T follicular helper cell (primary cell): ENCODE measurements at regions not wholly inside any gene's neighbourhood (a gene's known extent, or its start where the extent isn't known, plus 50 kb on each side); places are given as distances from the start of the nearest gene placed in this dataset.

Experiments used
- DNase-seq: peaks from one replicate; pipeline ENCODE4 v3.0.0-alpha.2; 2020; ENCODE audit warnings: low read depth

DNA sequence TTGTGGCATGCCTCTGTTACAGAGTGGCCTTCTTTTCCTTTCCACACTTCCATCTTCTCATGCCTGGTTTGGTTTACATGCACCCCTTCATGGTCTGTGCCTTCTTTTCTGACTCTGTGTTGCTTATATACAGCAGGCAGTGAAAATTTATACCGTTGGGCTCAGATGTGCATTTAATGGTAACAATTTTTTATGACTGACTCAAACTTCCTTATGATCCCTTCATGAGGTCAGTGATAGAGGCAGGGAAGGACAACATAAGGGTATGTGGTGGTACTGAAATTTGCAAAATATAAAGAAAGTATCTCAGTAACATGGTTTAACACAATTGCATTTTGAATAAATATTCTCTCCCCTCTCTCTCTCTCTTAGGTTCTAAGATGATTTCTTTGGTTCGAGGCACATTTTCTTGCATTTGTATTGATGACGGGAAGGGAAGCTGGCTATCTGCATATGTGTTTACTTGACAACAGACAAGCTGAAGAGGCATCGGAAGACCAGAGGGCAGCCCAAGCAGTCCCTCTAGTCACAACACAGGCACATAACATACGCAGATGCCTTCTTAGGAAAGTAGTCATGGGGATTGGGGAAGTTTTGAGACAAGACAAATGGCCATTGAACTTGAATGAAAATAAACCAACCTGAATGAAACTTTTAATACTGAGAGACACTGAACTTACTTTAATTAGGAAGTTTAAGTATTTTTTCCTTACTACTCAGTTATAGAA lies 163.3 kb upstream of the LEF1 start:
- DNase-seq = no peak

DNA sequence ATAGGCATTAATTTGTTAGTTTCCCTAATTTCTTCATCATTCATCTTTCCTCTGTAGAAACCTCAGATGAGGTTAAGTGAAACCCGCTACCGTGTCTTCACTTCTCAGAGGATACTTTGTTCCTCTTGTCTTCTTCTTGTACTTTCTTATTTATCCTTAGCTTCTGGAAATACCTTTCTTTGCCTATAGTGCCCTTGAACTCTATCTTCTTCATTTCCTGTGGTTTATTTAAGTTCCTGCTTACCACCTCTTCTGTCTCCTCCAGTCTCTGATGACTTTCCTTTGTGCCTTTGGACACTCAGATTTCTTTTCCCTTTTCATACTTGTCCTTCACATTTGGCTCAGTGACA lies 159.6 kb upstream of the LEF1 start:
- no peak for DNase-seq

DNA sequence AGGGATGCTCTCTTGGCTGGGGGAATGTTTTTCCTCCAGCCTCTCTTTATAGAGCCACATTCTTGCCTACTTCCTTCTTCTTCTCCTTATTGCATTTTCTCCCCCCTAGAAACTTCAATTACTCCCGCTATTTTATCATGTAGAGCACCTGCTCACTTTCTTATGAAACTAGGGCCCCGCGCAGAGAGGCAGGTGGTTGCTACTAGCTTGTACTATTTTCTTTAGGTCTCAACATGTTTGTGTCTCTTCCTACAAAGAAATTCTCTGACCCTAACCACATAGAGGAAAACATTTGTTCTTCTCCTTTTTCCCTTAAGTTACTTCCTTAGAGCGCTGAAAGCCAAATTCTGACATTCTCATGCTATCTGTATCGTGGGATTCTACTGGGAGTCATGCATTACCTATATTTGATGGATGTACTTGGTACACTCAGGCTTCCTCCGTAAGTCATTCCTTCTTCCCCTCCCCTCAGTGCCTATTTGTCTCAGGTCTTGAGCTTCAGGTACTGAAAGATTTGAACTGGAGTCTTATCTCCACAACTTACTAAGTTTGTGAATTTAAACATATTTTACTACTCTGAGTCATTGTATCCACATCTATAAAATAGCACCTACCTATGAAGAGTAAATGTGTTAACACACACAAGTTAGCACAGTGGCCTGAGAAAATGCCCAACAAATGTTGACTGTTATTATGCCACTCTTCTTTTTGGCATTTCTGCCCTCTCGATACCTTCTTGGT lies 159.1 kb upstream of the LEF1 start:
- DNase-seq = no peak

DNA sequence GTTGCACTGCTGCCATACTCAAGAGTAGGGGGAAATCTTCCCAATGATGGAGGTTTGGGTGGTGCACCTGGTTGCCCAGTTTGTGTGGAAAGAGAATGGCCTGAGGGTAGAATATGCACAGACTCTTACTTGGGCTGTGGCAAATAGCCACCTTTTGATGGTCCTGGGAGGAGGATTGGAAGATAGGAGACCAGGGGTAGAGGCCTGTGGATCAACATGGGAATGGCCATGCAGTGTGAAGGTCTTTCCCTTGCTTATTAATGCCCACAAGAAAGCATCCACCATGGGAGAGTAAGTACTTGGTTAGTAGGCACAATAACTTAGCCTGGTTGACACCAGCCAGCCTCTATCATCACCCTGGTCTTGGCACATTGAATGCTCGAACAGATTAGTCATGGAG lies 156.8 kb upstream of the LEF1 start:
- no peak for DNase-seq

DNA sequence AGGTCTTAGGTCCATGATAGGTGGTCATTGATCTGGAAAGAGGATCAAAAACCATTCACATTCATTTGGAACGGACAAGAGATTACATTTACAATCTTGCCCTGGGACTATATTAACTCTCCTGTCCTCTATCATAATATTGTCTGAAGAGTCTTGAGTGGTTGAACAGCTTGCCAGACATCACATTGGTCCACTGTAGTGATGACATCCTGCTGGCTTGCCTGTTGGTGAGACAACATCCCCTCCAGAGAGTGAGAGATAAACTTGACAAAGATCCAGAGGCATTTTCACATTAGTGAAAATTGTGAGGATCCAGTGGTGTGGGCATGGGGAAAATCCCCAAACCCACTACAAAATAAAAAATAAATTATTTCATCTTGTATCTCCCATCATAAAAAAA lies 155.7 kb upstream of the LEF1 start:
- DNase-seq = no peak

DNA sequence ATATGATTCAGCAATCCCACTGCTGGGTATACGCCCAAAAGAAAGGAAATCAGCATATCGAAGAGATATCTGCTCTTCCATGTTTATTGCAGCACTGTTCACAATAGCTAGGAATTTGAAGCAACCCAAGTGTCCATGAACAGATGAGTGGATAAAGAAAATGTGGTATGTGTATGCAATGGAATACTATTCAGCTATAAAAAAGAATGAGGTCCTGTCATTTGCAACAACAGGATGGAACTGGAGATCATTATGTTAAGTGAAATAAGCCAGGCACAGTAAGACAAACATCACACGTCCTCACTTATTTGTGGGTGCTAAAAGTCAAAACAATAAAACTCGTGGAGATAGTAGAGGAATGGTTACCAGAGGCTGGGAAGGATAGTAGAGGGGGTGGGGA lies 153.8 kb upstream of the LEF1 start:
- no peak for DNase-seq

DNA sequence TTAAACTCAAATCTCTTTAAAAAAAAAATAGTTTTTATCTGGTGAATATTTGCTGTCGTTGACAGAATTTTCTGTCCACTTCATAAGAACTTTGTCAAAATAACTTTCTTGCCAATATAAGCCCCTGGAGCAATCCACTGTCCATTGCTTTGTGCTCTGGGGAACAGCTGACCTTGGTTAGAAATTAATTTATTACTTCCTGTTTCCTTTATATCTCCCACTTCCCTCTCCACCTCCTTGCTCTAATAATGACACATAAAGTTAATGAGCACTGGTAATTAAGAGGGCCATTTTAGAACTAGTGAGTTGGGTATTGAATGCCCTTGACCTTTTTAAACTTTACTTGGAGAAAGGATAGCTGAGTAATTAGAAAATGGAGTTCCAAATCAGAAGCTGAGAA lies 151.3 kb upstream of the LEF1 start:
- no peak for DNase-seq

DNA sequence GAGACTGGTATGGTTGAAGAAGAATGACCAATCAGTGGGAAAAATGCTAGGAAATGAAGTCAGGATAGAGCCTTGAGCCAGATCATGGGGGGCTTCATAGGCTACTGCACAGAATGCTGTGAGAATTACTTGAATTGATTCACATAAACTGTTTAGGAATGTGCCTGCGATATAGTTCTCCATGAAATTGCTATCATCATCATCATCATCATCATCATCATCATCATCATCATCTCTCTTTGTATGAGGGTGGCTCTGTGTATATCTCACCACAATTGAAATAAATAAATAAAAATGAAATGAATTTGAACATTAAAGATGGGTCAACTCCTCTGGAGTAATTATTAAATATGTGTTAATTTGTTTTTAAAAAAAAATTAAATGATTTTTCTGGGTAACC lies 148.6 kb upstream of the LEF1 start:
- no peak for DNase-seq

DNA sequence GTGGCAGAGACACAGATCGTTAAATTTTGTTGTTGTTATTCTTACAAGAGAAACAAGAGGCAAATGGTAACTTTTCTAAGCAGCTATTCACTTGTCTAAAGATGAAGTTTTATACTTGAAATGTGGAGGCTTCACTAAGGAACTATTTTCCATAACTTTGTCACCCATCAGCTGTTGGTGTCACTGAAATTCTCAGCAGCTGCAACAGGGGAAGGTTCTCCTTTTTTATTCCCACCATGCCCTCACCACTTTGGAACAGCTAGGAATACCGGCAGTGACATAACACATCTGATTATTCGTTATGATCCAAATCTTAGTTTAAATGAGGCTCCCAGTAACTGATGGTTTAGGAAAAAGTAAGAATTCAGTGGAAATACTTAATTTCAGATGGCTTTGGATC lies 147.0 kb upstream of the LEF1 start:
- no peak for DNase-seq

DNA sequence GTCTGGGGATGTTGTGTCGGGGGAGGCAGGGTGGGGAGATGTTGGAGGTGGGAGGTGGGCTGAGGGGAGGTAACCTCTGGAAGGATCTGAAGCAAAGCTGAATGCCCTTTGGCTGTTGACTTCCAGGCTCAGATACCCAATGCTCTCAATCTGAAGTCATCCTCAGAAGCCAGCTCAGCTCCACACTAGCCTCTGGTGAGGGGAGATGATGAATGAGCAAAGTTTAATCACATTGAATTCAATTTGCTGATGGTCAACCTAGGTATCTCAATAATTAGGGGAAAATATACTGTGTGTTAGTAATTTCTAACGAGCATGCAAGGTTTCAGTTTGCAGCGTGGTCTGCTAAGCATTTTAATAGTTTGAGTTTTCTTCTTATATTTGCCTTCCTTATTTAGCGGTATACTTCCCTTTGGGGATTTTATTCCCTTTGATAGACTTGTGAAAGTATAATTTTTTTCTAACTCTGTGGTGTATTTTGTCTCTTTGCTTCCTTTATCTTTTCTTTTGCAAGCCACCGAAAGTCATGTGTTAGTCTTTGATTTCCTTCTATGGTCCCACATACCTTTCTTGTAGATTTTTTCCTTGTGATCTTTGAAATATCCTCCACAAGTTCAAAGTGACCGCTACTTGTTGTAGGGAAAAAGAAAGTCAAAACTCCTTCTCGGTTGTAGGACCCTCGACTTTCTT lies 146.3 kb upstream of the LEF1 start:
- no peak for DNase-seq

DNA sequence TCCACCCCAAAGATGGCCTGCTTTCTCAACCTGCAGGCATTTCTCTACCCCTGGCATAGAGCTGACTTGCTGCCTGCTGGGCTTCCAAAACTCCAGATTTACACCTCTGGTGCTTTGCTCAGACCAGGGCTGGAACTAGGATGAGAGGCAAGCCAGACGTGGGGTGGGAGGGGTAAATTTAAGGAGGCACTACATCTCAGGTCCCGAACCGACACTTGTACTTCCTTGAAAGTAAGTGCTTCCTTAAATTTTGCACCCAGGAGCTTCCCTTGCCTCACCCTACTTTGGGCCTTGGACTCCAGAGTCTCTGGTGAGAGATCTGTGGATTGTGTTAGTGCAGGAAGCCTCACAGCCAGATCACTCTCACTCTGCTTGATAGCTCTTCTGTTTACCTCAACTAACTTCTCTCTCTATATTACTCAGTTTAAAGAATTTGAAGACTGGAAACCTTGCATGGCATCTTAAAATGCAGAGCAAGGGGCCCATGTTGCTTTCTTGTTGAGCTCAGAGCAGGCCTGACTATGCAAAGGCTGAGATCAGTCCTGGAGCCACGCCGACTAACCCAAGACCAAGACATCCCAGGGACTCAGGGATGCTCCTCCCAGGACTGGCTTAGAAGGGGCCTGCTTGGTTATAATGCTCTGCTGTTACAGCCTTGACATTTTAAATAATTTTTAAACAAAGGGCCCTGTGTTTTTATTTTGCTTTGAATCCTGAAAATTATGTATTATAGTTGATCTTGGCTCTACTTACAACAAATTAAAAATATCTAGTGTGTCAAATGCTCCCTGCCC lies 145.0 kb upstream of the LEF1 start:
- DNase-seq = no peak

DNA sequence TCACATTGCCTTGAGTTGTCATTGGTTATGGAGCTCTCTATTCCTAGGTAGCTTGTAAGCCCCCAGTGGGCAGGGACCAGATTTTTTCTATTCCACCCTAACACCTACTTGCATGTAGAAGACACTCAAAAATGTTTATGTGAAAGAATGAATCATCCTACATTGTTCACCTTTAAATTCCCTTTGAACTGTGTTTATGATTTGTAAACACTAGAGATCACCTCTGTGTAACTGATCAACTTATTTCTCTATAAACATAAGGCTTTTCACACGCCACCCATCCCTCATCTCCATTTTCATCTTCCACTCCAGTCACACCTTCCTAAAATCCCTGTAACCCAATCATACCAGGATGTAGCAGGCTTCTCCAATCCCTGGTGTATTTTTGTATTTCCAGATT lies 142.6 kb upstream of the LEF1 start:
- no peak for DNase-seq

DNA sequence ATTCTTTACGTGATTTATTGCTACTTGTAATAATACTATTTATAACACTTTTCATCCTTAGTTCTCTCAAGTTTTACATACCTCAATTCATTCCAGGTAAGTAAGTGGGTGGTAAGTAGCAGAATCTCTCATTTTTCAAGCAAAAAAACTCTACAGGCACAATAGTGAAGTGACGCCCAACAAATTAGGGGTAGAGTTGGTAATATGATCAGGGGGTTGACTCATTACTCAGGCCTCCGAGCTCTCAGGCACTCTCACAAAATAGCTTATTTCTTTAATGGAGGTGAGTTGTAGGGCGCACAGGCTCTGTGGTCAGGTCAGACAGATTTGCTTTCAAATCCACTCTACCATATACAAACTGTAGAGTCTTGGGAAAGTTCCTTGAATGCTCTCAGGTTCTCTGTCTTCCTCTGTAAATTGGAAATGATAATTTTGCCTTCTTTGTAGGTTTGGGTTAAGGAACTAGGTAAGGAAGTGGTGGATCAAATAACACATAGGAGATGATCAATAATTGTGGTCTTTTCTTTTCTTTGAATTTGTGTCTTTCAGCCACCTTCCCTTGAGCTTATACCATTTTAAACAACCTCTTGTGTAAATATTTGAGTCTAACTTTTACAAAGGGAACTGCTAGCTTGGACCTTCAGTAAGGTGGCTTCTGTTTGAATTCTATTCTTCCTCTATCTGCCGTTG lies 134.9 kb upstream of the LEF1 start:
- DNase-seq = no peak

DNA sequence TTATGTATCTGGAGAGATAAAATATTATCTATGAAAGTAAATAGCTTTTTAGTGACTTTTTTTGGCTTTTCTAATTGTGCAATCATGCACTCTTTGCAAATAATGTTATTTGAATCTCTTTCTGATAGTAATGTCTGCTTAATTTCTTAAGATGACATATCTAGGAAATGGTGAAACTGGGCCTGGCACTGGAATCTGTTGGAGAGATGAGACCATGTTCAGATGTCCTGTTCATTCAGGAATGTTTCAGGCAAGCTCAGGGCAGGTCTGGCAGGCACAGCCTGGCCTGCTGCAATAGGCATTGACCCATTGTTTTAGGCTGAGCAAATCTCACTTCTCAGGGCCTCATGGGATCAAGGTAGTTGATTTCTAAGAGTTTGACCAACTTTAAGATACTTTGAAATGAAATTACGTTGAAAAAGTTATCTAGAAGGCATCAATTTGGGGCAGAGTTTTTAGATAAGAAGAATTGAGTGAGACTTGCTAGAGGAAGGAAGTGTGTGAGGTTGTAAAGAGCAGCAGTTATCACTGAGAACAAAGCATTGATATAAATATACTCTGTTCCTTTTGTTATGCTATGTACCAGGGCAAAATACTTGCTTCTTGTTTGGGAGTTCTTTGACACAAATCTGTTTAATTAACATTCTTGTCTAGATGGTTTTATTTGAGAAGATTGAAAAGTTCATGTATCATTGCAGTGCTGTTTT lies 133.0 kb upstream of the LEF1 start:
- no peak for DNase-seq

DNA sequence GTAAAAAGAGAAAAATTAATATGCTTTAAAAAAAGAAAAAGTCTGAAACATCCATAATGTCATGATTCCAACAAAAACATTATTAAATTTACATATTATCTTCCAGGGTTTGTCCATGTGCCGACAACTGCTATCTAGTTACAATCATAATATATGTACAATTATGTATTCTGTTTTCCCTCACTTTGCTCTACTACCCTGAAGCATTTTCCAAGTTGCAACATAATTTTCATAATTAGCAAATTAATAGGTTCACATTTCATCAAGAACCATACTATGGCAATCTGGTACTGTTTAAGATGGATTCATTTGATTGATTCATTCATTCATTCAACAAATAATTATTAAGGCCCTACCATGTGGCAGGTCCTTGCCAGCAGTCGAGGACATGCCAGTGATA lies 128.9 kb upstream of the LEF1 start:
- no peak for DNase-seq

DNA sequence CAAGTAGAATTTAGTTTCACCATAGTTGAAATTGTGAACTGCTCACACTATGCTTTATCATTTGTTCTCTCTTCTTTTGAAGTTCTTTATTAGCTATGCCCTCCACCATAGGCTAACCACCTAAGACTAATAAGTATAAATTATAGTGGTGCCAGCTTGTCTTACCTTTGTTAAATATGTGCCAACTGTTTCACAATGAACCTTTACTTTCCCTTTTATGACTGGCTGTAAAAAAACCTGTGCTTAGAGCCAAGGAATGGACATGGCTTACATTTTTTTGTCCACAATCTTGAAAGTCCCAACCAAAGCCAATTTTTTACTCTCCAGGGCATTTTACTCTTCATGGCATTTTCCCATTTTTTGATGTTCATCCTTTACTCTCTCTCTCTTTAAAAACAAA lies 123.5 kb upstream of the LEF1 start:
- DNase-seq = no peak

DNA sequence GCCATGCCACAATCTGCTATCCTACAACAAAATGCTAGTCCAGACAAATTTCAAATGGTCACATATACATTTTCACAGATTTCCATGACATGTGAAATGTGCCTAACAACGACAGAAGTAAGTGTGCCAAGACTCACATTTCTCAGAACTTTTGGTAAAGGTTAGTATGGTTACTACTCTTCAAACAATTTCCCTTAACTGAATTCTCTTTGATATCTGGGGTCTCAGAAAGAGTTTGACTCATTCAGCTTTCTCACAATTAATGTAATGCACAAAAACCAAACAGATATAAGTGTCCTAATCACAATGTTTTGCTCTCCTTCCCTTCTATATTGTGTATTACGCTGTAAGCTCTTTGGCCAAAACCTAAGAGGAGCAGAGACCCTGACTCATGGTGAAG lies 122.4 kb upstream of the LEF1 start:
- no peak for DNase-seq

DNA sequence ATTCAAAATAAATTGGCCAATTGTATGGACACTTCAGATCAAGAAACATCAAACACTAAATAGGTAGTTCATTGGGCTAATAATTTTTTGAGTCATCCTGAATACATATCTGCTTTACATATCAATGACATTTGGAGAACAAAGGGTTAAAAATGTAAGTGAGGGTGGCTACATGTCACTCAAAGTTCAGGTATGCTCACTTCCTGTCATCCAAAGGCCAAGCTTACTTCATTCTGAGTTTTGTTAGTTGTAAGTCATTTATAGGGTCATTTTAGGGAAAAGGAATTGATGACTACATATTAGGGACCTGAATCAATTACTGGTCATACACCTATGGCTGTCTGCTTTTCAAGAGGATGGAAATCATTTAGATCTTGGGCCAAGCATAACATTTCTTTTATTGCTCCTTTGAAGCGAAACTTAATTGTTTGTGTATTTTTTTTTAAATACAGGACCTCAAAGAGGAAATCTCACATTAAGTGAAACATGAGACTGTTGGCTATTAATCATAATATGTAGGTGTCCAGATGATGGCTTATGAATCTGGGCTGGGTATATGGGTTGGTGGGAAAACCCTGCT lies 119.2 kb upstream of the LEF1 start:
- no peak for DNase-seq

DNA sequence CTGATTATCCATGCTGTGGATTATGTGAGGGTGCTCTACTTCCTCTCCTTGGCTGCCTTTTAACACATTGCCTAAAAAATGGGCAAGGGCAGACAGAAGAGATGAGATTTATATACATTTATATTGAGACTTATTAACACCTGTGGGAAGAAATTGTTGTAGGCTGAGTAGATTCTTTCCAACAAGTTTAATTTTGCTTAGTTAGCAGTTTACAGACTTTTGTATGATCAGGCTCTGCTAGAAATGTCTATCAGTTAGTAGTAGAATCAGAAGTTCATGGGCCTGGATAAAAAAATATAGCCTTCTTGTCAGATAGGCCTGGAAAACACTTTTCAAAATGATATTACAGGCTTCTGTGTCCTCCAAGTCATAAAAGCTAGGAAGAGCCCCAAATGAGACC lies 111.3 kb upstream of the LEF1 start:
- no peak for DNase-seq

DNA sequence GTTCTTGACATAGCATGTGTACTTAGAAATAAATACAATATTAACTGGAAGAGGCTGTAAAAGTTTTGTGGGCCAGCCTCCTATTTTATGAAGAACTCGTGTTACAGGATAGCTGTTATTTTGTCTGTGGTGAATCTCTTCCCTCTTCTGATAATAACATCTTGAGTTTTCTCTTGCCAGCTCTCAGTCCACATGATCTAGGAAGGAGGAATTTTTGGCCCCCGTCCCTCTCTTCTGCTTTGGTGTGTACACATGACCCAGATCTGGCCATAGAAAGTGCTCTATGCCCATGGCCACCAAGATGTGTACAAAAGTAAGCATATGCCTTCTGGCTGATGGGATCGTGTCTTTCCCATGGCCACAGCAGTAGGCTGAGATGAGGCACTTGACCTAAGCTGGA lies 108.0 kb upstream of the LEF1 start:
- no peak for DNase-seq

DNA sequence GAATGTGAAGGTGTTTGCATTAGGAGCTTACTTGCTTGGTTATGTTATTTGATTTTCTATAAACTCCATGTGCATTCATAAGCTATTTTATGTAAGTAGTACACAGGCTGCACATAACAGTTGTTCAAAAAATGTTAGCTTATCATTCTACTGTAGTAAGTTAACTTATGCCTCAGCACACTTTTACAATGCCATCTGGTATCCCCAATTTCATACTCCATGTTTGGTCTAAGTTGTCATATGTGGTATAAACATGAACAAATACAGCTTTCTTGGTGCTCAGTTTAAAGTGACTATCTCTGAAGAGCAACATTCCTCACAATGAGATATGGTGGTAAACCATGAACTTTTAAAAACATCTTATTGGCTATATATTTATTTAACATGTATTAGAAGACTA lies 104.3 kb upstream of the LEF1 start:
- no peak for DNase-seq
